ENCODE measurements at regions not wholly inside any gene's neighbourhood (a gene's known extent, or its start where the extent isn't known, plus 50 kb on each side); places are given as distances from the start of the nearest gene placed in this dataset.

- Histone ChIP-seq H3K9ac (ENCODE audit: low read length) (no peak overlapping the region), H4K20me1 (ENCODE audit: low read depth, low read length) (no peaks in the 10 kb centered on the region), H3K4me3 (ENCODE audit: insufficient read depth, low read length, poor library complexity, severe bottlenecking) (peak overlapping the region; percentile 23), H3K36me3 (ENCODE audit: low read length) (no peaks in the 10 kb centered on the region; the same call in 1 of the 2 replicates), H2AFZ (ENCODE audit: low read depth, low read length, severe bottlenecking) (peak overlapping the region; percentile 8), H3K79me2 (ENCODE audit: insufficient read depth, low read length) (no peaks in the 10 kb centered on the region), H3K9me3 (ENCODE audit: insufficient read depth, low read length) (peaks cover 16% of the 10 kb centered on the region; the same call in 1 of the 2 replicates), H3K27me3 (ENCODE audit: low read length) (no peaks in the 10 kb centered on the region), H3K9me2 (replicated peaks; ENCODE audit: insufficient read depth, low read length) (no peaks in the 10 kb centered on the region), H3K27ac (ENCODE audit: low read depth, low read length) (peak overlapping the region; percentile 68), H3F3A (ENCODE audit: insufficient read depth) (peaks cover 11% of the 10 kb centered on the region; the same call in 1 of the 2 replicates), H3K4me2 (ENCODE audit: low read depth, low read length, poor library complexity, severe bottlenecking) (peak overlapping the region; percentile 21)
- TF ChIP-seq EZH2phosphoT487 (conservative IDR thresholded peaks at IDR 0.05; ENCODE audit: low read length) = no peak
These were observed 52.5 kb upstream of the RESF1 start for GRCh38 chr12:31906557-31907301.

- Histone ChIP-seq H3K9me2 (replicated peaks; ENCODE audit: insufficient read depth, low read length) (no peaks in the 10 kb centered on the region), H3K9ac (ENCODE audit: low read length) (no peak overlapping the region), H3K79me2 (ENCODE audit: insufficient read depth, low read length) (no peaks in the 10 kb centered on the region), H4K20me1 (ENCODE audit: low read depth, low read length) (no peaks in the 10 kb centered on the region), H3K9me3 (ENCODE audit: insufficient read depth, low read length) (peaks cover 16% of the 10 kb centered on the region; the same call in 1 of the 2 replicates), H3K4me2 (ENCODE audit: low read depth, low read length, poor library complexity, severe bottlenecking) (no peak overlapping the region), H3K36me3 (ENCODE audit: low read length) (no peaks in the 10 kb centered on the region; the same call in 1 of the 2 replicates), H2AFZ (ENCODE audit: low read depth, low read length, severe bottlenecking) (no peak overlapping the region), H3F3A (ENCODE audit: insufficient read depth) (peaks cover 27% of the 10 kb centered on the region; the same call in 1 of the 2 replicates), H3K4me3 (ENCODE audit: insufficient read depth, low read length, poor library complexity, severe bottlenecking) (no peak overlapping the region), H3K27ac (ENCODE audit: low read depth, low read length) (peak overlapping the region; percentile 15; the same call in 1 of the 2 replicates), H3K27me3 (ENCODE audit: low read length) (no peaks in the 10 kb centered on the region)
- no peak for TF ChIP-seq CTCF (IDR thresholded peaks at IDR 0.05; ENCODE audit: insufficient read depth, low read length, poor library complexity, severe bottlenecking)
- no peak for TF ChIP-seq EZH2phosphoT487 (conservative IDR thresholded peaks at IDR 0.05; ENCODE audit: low read length)
These were observed 56.2 kb upstream of the RESF1 start for GRCh38 chr12:31903025-31903424.

GRCh38 chr12:31900271-31900670 is 58.9 kb upstream of the RESF1 start:
- Histone ChIP-seq H3K27me3 (ENCODE audit: low read length) (no peaks in the 10 kb centered on the region), H3K27ac (ENCODE audit: low read depth, low read length) (peak overlapping the region; percentile 99; the same call in 1 of the 2 replicates), H2AFZ (ENCODE audit: low read depth, low read length, severe bottlenecking) (peak overlapping the region; percentile 43), H3K9ac (ENCODE audit: low read length) (no peak overlapping the region), H3K9me3 (ENCODE audit: insufficient read depth, low read length) (no peaks in the 10 kb centered on the region), H3K4me3 (ENCODE audit: insufficient read depth, low read length, poor library complexity, severe bottlenecking) (no peak overlapping the region), H3K79me2 (ENCODE audit: insufficient read depth, low read length) (no peaks in the 10 kb centered on the region), H3K9me2 (replicated peaks; ENCODE audit: insufficient read depth, low read length) (no peaks in the 10 kb centered on the region), H3K4me2 (ENCODE audit: low read depth, low read length, poor library complexity, severe bottlenecking) (no peak overlapping the region), H4K20me1 (ENCODE audit: low read depth, low read length) (no peaks in the 10 kb centered on the region), H3F3A (ENCODE audit: insufficient read depth) (peaks cover 49% of the 10 kb centered on the region), H3K36me3 (ENCODE audit: low read length) (no peaks in the 10 kb centered on the region)
- TF ChIP-seq EZH2phosphoT487 (conservative IDR thresholded peaks at IDR 0.05; ENCODE audit: low read length) = no peak
- no peak for TF ChIP-seq CTCF (IDR thresholded peaks at IDR 0.05; ENCODE audit: insufficient read depth, low read length, poor library complexity, severe bottlenecking)

GRCh38 chr12:31899109-31899508 is 60.1 kb upstream of the RESF1 start:
- no peak overlapping the region for H3K4me3 ChIP-seq (ENCODE audit: insufficient read depth, low read length, poor library complexity, severe bottlenecking)
- TF ChIP-seq EZH2phosphoT487 (conservative IDR thresholded peaks at IDR 0.05; ENCODE audit: low read length) (no peak), CTCF (IDR thresholded peaks at IDR 0.05; ENCODE audit: insufficient read depth, low read length, poor library complexity, severe bottlenecking) (no peak)
- H3K9me2 ChIP-seq (replicated peaks; ENCODE audit: insufficient read depth, low read length) = no peaks in the 10 kb centered on the region
- H4K20me1 ChIP-seq (ENCODE audit: low read depth, low read length) = no peaks in the 10 kb centered on the region
- H2AFZ ChIP-seq (ENCODE audit: low read depth, low read length, severe bottlenecking) = no peak overlapping the region
- no peaks in the 10 kb centered on the region for H3K27me3 ChIP-seq (ENCODE audit: low read length)
- H3K79me2 ChIP-seq (ENCODE audit: insufficient read depth, low read length) = no peaks in the 10 kb centered on the region
- peak overlapping the region; percentile 99 for H3K27ac ChIP-seq (ENCODE audit: low read depth, low read length)
- H3F3A ChIP-seq (ENCODE audit: insufficient read depth) = peaks cover 58% of the 10 kb centered on the region
- no peak overlapping the region for H3K4me2 ChIP-seq (ENCODE audit: low read depth, low read length, poor library complexity, severe bottlenecking)
- no peak overlapping the region for H3K9ac ChIP-seq (ENCODE audit: low read length)
- H3K9me3 ChIP-seq (ENCODE audit: insufficient read depth, low read length) = no peaks in the 10 kb centered on the region
- no peaks in the 10 kb centered on the region for H3K36me3 ChIP-seq (ENCODE audit: low read length)
